NCI-H1417 treated with DMSO at 0.1 percent for 48 hours (cell line): ENCODE measurements at regions not wholly inside any gene's neighbourhood (a gene's known extent, or its start where the extent isn't known, plus 50 kb on each side); places are given as distances from the start of the nearest gene placed in this dataset.

Source experiments
- DNase-seq: peaks from one replicate; lab custom pipeline; 2025; lab: John Stamatoyannopoulos, UW

DNA sequence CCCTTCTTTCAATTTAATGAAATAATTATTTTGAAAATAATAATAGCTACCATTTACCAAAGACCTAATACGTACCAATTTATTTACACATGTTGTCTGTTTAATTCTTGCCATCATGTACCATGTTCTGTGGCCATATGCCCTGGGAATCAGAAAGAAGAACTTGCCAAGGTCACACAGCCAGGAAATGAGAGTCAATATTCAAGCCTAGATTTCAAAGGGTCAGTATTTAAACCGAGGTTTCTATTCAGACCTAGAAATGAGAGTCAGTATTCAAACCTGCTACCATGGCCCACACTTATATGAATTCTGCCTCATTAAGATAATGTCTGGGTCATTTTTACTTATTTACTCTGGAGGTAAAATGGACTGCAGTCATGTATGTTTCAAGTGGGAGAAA, 103.6 kb upstream of the TBL1XR1 start:
- DNase-seq = no peak

DNA sequence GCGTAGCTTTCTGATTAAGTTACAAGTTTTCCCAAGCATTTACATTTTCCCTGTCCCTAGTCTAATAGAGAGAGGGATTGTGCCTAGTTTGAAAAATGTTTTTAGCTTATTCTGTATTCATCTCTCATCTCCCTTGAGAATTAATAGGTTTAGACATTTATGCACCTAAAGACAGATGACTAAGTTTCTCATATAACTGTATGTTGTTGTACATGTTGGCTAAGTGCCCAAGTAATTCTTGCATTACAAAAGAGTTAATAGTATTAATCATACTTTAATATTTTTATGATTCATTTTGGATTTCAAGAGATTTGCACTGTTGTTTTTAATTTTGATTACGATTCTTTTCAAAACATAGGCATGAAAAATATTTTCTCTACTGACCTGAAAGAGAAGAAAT, 109.0 kb upstream of the TBL1XR1 start:
- DNase-seq = no peak

DNA sequence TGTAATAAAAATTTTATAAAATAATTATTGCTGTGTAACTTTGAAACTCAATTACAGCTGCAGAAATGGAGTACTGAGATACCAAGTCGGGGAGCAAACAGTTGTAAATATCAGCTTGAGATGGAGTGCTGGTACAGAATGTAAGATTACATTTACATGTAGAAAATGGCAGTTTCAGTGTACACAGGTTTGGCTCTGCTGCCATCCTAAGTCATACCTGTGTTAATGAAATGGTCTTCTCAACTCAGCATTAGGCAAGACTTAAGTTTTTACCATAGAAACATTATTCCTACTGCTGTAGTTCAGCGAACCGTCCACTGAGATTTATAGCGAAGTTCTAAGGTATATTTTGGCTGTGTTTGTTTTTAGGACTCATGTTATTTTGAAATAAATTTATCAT, 110.1 kb upstream of the TBL1XR1 start:
- DNase-seq = no peak

DNA sequence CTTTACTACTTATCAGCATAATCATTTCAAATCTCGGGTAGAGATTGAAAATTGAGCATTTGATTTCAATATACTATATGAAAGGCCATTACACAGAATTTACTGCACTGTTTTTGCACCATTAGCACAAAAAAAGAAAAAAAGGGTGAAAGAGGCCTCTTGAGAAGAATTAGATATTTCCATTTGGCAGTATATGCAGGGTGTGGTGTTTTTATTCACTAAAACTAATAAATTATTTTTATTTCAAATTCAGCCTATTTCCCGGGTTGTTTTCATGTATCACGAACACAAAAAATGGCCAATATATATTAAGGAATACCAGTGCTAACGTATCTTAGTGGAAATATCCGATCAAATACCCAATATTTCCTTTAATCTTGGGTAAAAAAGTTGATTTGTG, 110.5 kb upstream of the TBL1XR1 start:
- DNase-seq = no peak

DNA sequence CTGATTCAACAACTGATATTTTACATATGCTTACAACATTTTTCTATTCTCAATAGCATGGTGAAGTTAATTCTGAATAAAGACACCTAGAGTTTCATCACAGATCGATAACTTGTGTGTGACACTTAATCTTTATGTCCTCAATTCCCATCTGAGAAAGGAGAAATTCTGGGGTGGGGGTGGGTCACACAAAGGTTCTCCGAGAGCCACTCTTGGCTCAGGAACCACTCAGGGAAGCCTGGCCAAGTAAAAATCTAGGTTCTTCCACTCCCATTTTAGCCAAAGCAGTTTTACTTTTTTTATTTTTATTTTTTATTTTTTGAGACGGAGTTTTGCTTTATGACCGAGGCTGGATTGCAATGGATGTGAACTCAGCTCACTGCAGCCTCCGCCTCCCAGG, 111.0 kb upstream of the TBL1XR1 start:
- DNase-seq = no peak

DNA sequence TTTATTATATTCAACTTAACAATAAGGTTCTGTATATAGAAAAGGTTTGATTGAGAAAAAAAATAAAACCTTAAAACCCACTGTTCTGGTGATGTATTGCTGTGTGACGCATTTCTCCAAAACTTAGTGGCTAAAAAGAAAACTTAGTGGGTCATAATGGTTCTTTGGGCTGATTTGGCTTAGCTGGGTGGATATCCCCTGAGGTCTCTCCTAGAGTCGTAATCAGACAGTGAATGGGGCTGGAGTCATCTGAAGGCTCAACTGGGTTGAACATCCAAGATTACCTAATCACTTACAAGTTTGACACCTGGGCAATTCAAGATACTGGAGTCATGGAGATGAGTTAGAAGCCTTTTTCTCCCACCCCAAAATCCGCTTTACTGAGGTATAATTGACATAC, 111.6 kb upstream of the TBL1XR1 start:
- no peak for DNase-seq

DNA sequence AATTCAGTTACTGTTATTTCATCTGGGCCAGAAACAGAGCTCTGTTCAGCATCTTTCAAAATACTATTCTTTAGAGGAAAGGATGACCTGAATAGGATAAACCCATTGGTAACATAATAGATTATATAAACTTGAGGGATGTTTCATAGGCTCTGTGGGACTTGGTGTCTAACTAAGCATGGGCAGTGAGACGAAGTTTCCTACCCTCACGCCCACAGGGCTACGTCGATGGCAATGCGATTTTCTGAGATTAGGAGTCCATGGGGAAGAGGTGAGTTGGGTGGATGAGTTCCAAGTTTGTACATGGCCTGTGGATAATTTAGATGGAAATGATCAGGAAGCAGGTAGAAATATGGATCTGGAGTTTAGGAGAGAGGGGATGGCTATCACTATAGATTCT, 115.2 kb upstream of the TBL1XR1 start:
- no peak for DNase-seq

DNA sequence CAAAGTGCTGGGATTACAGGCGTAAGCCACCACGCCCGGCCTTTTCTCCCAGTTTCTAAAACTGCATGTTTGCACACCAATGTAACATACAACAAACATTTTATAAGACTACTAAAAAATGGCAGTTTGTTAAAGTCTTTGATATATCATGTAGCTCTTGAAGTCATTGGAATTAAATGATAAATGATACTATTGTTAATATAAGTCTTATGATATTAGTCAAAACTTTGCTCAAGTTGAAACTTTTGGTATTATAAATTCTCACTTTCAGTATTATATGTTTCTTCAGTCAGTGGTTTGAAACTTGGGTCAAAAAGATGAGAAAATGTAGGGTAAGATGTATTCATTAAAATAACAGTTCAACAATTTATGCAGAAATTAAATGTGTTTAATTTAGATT, 117.6 kb upstream of the TBL1XR1 start:
- DNase-seq = no peak

DNA sequence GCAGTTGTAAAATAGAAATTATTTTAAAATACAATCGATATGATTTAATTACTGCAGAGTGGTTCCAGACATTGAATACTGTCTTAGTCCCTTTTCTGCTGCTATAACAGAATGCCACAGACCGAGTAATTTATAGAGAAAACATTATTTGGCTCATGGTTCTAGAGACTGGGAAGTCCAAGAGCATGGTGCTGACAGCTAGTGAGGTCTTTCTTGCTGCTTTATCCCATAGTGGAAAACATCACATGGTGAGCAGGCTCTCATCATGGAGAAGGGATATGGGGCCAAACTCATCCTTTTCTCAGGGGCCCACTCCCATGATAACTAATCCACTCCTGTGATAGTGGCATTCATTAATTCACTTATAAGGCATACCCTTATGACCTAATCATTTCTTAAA, 120.0 kb upstream of the TBL1XR1 start:
- no peak for DNase-seq

DNA sequence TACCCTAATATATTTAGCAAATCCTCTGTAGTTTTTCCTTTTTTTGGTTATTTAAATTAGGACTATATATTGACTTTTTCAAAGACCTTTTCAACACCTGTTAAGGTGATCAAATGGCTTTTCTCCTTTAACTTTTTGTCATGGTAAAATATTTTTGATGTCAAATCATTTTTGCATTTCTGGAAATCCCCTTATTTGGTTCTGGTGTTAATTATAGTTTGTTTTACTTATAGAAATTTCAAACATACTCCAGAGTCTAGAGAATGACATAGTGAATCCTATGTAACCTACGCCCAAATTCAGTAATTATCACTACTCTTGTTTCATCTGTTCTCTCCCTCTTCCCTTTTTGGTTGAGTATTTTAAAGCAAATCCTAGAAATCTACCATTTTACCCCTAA, 121.3 kb upstream of the TBL1XR1 start:
- DNase-seq = no peak

DNA sequence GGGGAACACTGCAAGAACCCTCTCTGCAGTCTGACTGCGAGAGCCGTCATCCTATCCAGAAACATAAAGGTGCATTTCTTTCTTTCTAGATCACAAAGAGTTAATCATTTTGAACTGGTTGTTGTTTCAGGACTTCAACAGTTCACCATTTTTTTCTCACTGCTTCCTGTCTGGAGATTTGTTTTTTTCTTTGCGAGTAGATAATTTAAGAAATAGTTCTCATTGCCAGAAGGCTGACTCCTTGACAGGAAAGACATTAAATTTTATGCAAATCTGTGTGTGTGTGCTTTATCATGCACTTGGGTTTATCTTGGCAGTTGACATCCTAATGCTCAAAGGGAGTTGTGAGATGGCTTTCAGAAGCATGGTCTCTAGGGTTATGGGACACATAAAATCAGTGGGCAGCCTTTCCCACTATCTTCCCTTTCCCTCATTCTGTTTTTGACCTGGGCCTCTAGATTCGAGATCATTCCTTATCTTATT, 123.5 kb upstream of the TBL1XR1 start:
- no peak for DNase-seq

DNA sequence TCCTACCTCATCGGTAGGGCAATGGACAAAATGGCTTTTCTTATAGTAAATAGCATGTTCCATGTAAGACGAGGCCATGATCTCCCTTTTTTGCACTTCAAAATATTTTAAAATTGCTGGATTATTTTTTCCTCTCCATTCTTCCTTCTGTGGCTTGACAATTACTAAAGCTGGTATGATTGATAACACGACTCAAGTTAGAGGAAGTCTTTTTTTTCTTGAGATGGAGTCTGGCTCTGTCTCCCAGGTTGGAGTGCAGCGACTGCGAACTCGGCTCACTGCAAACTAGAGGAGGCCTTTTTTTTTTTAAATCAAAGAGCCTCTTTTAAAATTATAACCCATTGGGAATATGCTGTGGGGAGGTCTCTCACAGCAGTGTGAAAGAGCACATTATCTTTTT, 124.5 kb upstream of the TBL1XR1 start:
- no peak for DNase-seq

DNA sequence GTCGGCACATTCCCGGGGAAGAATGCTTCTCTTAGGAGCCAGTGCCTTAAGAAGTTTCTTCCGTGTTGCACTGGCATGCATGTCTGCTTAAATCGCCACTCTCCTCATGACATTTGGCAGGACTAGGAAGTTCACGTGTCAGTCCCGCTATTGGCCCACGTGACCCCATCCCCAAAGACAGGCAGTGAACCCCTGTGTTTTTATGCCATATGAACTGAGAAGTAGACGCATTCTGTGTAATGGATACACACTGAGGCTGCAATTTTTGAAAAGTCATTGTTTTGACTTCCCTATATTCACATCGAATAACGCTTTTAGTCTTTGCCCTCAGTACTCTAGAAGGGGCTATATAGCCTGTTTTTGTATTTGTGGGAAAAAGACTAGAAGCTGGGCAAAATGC, 125.6 kb upstream of the TBL1XR1 start:
- no peak for DNase-seq

DNA sequence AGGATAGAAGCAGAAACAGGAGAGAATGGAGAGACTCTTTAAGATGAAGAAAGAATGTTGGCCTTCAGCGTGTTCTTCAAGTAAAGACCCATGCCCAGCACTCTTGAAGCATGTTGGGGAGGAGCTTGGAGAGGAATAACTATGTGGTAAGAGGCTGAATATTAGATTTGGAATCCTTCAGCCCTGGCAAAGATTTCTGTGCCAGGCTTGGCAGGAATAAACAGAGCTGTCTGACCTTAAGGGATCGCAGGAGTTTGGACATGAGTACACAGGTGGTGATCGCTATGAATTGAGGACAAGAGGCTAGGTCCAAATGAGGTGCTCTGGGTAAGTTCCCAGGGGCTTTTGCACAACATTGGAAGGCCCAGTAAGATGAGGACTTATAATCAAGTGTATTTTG, 132.6 kb upstream of the TBL1XR1 start:
- DNase-seq = no peak

DNA sequence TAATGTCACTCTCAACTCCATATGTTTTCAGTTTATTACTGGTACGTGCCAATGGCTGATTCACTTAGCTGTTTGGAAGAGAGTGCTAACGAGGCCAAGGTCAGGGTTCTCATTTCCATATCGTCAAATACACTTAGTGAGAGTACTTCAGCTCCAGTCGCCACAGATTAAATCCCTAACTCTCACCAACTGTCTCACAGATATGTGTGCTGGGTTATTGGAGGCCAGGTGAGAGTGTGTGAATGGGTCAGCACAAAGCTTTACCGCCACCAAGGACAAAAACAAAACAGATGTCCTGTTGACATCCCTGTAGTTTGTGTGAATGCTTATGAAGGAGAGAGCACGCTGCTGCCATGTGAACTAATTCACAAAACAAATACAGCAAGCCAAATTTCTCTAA, 133.5 kb upstream of the TBL1XR1 start:
- no peak for DNase-seq

DNA sequence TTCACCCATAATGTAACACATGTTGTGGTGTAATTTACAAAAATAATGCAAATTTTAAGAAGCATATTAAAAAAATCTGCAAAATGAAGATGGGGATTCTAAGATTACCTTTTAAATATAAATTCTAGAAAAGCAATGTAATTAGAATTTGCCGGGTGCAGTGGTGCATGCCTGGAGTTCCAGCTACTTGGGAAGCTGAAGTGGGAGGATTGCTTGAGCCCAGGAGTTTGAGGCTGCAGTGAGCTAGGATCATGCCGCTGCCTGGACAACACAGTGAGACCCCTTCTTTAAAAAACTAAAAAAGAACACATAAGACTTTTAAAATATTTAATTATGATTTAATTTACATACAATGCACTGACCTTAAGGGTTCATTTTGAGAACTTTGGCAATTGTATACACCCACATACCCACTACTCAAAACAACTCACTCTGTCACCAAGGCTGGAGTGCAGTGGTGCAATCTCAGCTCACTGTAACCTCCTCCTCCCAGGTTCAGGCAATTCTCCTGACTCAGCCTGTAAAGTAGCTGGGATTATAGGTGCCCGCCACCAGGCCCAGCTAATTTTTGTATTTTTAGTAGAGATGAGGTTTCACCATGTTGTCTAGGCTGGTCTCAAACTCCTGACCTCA, 134.0 kb upstream of the TBL1XR1 start:
- no peak for DNase-seq

DNA sequence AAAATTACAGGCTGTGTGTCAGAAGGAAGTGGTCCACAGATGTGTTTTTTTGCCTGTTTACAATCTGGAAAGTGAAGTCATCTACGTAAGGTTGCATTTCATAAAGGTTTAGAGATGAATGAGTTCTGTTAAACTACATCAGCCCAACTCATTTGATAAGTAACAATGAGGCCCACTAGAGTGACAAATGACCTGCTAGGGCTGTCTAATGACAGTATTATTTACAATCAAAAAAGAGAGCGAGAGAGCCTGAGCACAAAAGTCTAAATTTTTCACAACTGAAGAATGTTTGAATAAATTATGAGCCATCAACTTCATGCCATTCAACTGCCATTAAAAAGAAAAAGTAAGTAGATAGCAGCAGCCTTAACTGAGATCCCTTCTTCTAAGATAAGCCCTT, 135.7 kb upstream of the TBL1XR1 start:
- DNase-seq = no peak

DNA sequence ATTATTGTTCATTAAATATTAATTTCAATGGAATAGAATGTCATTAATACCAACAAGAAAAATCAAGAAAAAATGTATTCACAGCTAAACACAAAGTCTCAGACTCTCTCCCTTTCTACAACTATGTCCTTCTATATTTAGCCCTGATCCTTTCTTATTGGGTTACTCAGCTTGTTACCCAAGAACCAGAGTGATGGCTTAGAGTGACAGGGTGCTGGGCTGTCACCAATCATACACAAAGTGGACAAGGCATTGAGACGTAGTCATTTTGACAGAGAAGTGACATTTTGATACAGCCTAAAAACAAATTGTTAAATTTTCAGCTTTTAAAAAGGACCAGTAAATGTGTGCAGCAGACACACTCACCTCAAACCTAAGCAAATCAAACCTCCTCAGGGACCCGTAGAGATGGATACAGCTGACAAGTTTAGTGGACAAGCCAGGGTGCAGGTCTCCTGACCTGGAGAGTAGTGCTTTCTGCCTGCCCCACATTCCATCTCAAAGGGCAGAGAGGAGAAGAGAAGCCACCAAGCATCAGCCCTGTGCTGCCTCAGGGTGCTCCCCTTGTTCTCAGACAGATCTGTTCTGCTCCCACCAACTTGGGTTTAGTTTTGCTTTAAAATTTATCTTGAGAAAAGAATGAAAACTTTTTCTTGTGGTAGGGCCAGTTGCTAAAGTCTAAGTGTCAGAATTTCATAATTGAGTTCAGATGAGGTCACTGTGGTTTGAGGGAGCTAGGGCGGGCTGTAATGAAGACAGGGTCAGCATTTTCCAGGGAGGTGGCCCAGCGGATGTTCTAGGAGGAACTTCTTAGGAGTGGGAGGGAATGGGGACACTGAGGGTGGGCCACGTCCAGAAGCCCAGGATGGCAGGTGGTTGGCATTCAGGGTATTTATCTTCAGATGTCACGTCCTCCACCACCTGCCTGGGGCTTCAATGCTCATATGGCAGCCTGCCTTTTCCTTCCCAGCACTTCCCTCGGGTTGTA, 136.5 kb upstream of the TBL1XR1 start:
- DNase-seq = no peak

DNA sequence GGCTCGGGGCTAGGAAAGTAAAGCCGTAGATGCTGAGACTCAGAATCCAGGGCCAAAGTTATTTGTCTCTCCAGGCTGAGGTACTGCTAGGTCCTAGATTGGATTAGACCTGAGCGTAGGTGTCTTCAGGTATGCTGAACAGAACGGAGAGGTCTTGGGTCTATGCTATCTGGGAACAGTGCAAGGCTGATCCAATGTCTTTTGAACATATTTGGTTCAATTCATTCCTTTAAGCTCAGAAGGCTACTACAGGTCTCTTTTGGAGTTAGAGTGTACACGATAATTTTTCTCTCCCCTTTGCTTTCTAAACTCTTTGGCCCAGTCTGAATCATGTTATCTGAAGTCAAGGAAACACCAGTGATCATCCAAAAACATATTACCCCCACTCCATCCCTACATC, 137.5 kb upstream of the TBL1XR1 start:
- DNase-seq = no peak

DNA sequence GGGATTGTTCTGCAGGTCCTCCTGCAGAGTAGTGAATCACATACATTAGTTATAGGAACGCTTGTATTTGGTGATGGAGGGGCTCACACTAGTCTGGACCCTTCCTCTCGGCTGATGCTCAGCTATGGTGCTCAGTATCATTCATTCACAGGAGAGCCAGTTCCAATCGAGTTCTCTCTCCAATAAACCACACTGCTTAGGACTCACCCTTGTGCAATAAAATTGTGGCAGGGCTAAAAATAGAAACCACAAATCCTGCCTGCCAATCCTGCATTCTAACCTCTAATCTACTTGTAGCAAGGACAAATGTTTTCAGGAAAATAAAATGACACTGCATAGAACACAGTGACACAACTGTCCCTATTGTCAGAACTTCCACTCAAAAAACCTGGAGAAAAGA, 138.4 kb upstream of the TBL1XR1 start:
- DNase-seq = no peak

DNA sequence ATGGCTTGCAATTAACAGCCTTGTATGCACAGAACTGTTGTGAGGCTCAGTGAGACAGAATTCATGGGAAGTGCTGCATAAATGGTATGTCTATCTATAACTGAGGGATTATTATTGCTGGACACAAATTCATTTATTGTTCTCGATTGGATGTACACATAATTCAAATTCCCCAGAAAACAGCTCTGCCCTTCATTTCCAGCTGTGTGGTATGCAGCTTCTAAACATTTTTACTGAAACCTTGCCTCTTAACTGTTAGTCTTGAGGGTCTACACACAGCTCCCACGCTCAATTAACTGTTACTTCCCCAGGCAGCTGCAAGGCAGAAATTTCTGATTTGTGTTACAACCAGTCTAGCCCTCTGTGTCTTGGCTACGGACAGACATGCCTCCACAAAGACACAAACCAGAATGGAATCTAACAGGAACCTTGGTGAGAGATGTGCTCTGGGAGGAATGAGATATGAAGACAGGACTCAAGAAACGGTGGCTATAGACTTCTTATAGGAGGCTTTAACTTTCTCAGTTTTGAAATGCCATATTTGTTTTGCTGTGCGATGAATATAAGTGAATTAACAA, 139.7 kb upstream of the TBL1XR1 start:
- no peak for DNase-seq

DNA sequence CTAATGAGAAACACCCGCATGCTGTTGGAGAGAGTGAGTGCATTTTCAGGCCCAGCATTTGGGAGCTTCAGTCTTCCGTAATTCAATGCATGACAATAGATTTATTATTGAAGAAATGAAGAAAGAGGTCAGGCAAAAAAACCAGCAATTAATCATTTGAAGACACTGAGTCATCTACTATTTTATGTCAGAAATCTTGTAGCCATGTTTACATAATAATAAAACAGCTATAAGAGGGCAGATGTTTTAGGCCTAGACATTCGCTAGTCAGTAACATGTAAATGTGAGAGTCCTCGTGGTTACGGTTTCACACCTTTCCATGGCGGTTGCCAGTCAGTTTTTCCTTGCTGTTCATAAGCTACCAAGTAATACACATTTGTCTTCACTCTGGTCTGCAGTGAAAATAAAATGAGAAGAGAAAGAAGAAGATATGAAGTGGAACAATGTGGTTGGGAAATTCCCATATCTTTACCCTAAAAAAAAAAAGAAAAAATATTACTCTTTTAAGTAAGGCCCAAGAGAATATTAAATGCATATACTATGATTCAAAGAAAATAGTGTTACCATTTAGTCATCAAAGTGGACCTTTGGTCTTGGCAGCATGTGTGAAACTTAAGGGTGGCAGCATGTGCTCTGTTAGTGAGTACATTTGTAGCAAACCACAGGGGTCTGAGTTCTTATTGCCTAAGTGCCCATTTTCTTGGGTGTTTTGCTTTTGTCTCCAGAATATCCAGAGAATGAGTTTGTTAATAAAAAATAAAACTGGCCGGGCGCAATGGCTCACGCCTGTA, 140.5 kb upstream of the TBL1XR1 start:
- DNase-seq = no peak
